Right atrium auricular region (tissue), 2 donors: ENCODE measurements at regions not wholly inside any gene's neighbourhood (a gene's known extent, or its start where the extent isn't known, plus 50 kb on each side); places are given as distances from the start of the nearest gene placed in this dataset.
"Not testable (repeated sequence)": the region's sequence is repeated elsewhere in the genome, so short reads cannot be mapped to it uniquely, and the experiment has no call there.

Source experiments
- DNase-seq: peaks from one replicate; pipeline ENCODE4 v3.0.0-alpha.2; 2019; ENCODE audit warnings: low spot score
- H3K27ac ChIP-seq, 2 donors: fragments of 200-600 bp; sonication (generic); 1 replicate in 1 of 2; 2 replicates in 1 of 2; pipeline ENCODE4 v1.5.1; 2016 to 2019
- H3K27me3 ChIP-seq, 2 donors: fragments of 200-600 bp; sonication (generic); one replicate each; pipeline versions ENCODE4 v1.5.1 to v1.6.0; 2017 to 2019
- H3K36me3 ChIP-seq: fragments of 200-600 bp; sonication (generic); one replicate; pipeline ENCODE4 v1.5.1; 2016
- H3K4me1 ChIP-seq, 2 donors: fragments of 200-600 bp; sonication (generic); one replicate each; pipeline versions ENCODE4 v1.5.1 to v1.6.0; 2017 to 2019
- H3K4me3 ChIP-seq, 2 donors: fragments of 200-600 bp; sonication (generic); 1 replicate in 1 of 2; 2 replicates in 1 of 2; pipeline ENCODE4 v1.5.1; 2017 to 2019; ENCODE audit warnings: mild to moderate bottlenecking in 1 of 2, moderate library complexity in 1 of 2
- H3K9me3 ChIP-seq, 2 donors: fragments of 200-600 bp; sonication (generic); one replicate each; pipeline ENCODE4 v1.5.1; 2019
- CTCF ChIP-seq, 2 donors: fragments of 200-600 bp; sonication (generic); IDR thresholded peaks; one replicate each; pipeline ENCODE4 v1.5.1; 2019; ENCODE audit warnings: antibody characterized with exemption in 2 of 2

- Histone ChIP-seq H3K4me1 (no peaks in the 10 kb centered on the region), H3K36me3 (no peaks in the 10 kb centered on the region), H3K27me3 (no peaks in the 10 kb centered on the region), H3K4me3 (no peak overlapping the region), H3K27ac (no peak overlapping the region), H3K9me3 (peaks cover 0 to 7% of the 10 kb centered on the region in 2 donors)
- no peak for DNase-seq
- TF ChIP-seq CTCF (IDR thresholded peaks at IDR 0.05) = no peak
Observed at GRCh38 chr14:46108228-46108627, 543.4 kb downstream of the RPL10L start.

GRCh38 chr14:46100901-46101300 is 550.7 kb downstream of the RPL10L start:
- H3K27ac ChIP-seq, H3K4me3 ChIP-seq, DNase-seq, H3K4me1 ChIP-seq, H3K36me3 ChIP-seq, H3K9me3 ChIP-seq, H3K27me3 ChIP-seq: not testable (repeated sequence)

- H3K27me3 ChIP-seq = no peaks in the 10 kb centered on the region
- TF ChIP-seq CTCF (IDR thresholded peaks at IDR 0.05) = no peak
Observed at GRCh38 chr14:46091819-46092218, 559.8 kb downstream of the RPL10L start.

GRCh38 chr14:46087604-46088003 is 564.0 kb downstream of the RPL10L start:
- H3K27me3 ChIP-seq = no peaks in the 10 kb centered on the region
- no peak for TF ChIP-seq CTCF (IDR thresholded peaks at IDR 0.05)
- peaks cover 0 to 8% of the 10 kb centered on the region in 2 donors for H3K9me3 ChIP-seq
- no peak overlapping the region for H3K4me3 ChIP-seq
- no peaks in the 10 kb centered on the region for H3K4me1 ChIP-seq
- DNase-seq = no peak
- H3K36me3 ChIP-seq = no peaks in the 10 kb centered on the region
- no peak overlapping the region for H3K27ac ChIP-seq

More at GRCh38 chr14:46091819-46092218, 559.8 kb downstream of the RPL10L start:
- Histone ChIP-seq H3K36me3 (no peaks in the 10 kb centered on the region), H3K9me3 (no peaks in the 10 kb centered on the region), H3K27ac (no peak overlapping the region), H3K4me3 (no peak overlapping the region), H3K4me1 (no peaks in the 10 kb centered on the region)
- DNase-seq = no peak

GRCh38 chr14:46074061-46074460 is 577.5 kb downstream of the RPL10L start:
- H3K9me3 ChIP-seq = no peaks in the 10 kb centered on the region

GRCh38 chr14:46063872-46064271 is 587.7 kb downstream of the RPL10L start:
- no peak for DNase-seq
- Histone ChIP-seq H3K9me3 (no peaks in the 10 kb centered on the region), H3K4me1 (no peaks in the 10 kb centered on the region), H3K4me3 (no peak overlapping the region), H3K27ac (no peak overlapping the region), H3K27me3 (no peaks in the 10 kb centered on the region), H3K36me3 (no peaks in the 10 kb centered on the region)
- no peak for TF ChIP-seq CTCF (IDR thresholded peaks at IDR 0.05)

More at GRCh38 chr14:46074061-46074460, 577.5 kb downstream of the RPL10L start:
- Histone ChIP-seq H3K27me3 (no peaks in the 10 kb centered on the region), H3K27ac (no peak overlapping the region), H3K4me3 (no peak overlapping the region), H3K36me3 (no peaks in the 10 kb centered on the region), H3K4me1 (no peaks in the 10 kb centered on the region)
- DNase-seq = no peak
- no peak for TF ChIP-seq CTCF (IDR thresholded peaks at IDR 0.05)
